HCT116 (cell line): ENCODE measurements at regions not wholly inside any gene's neighbourhood (a gene's known extent, or its start where the extent isn't known, plus 50 kb on each side); places are given as distances from the start of the nearest gene placed in this dataset.

ENCODE experiments used
- ATAC-seq: fragments of 200-7000 bp; cut with Tn5 transposase; 2 replicates; pipeline ENCODE4 v1.9.1; 2020; ENCODE audit warnings: mild to moderate bottlenecking, moderate library complexity
- BruUV-seq: library from RNA; stranded (reverse); fragments of 400-500 nt; replicated peaks from 2 replicates; lab custom pipeline; 2021; lab: Mats Ljungman, UMichigan
- CTCF ChIA-PET: fragments of 300-600 bp; sonication (Branson Sonifier 250); formaldehyde crosslinking; loops from one replicate; lab custom pipeline; 2021; ENCODE audit warnings: antibody characterized with exemption; lab: Charles Lee
- POLR2A ChIA-PET: fragments of 300-600, 350-600 bp; sonication (Branson Sonifier 250); formaldehyde crosslinking; loops from one replicate; lab custom pipeline; 2021; ENCODE audit warnings: antibody characterized with exemption; lab: Charles Lee
- RAD21 ChIA-PET, 2 experiments: fragments of 300-600 bp; sonication (Branson Sonifier 250); formaldehyde crosslinking; loops; one replicate each; lab custom pipeline; 2023; ENCODE audit warnings: low total read pairs in 2 of 2; ENCODE audit not compliant: uncharacterized antibody in 2 of 2, unreplicated experiment in 2 of 2, low non-redundant PET in 1 of 2; lab: Charles Lee
- DNase-seq: peaks from one replicate; pipeline ENCODE4 v3.0.0-alpha.2; 2010; ENCODE audit warnings: low read depth, low spot score
- H2AFZ ChIP-seq: fragments of 200-600 bp; shearing (Covaris generic), sonication (generic); 2 replicates; pipeline ENCODE4 v1.6.1; 2017; ENCODE audit warnings: low read depth, mixed run types, mixed read lengths, antibody characterized with exemption, low read length; ENCODE audit not compliant: poor library complexity, severe bottlenecking
- H3K27ac ChIP-seq: 2 replicates; pipeline ENCODE4 v1.5.1; 2012; ENCODE audit warnings: low read depth, low read length
- H3K27me3 ChIP-seq: fragments of 200-600 bp; sonication (generic); 2 replicates; pipeline ENCODE4 v1.6.1; 2016; ENCODE audit warnings: mixed run types, low read length, mixed read lengths; ENCODE audit not compliant: insufficient read depth
- H3K36me3 ChIP-seq, 2 experiments: fragments of 200-500 bp in 1 of 2; fragments of 200-600 bp in 1 of 2; sonication (Bioruptor generic) in 1 of 2; sonication (generic) in 1 of 2; 2 replicates each; pipeline versions ENCODE4 v1.5.1 to v1.6.1; 2014 to 2016; ENCODE audit warnings: low read length in 2 of 2, inconsistent platforms in 1 of 2, mixed read lengths in 1 of 2, mixed run types in 1 of 2; ENCODE audit not compliant: insufficient read depth in 2 of 2, control insufficient read depth in 1 of 2
- H3K4me1 ChIP-seq, 2 experiments: fragments of 200-600 bp in 1 of 2; sonication (generic) in 1 of 2; 2 replicates each; pipeline versions ENCODE4 v1.5.1 to v1.6.1; 2012 to 2017; ENCODE audit warnings: low read length in 2 of 2, inconsistent platforms in 1 of 2, mild to moderate bottlenecking in 1 of 2, mixed read lengths in 1 of 2, mixed run types in 1 of 2, moderate library complexity in 1 of 2; ENCODE audit not compliant: insufficient read depth in 2 of 2, control insufficient read depth in 1 of 2
- H3K4me2 ChIP-seq: fragments of 200-600 bp; sonication (generic); 2 replicates; pipeline ENCODE4 v1.6.1; 2017; ENCODE audit warnings: mixed run types, low read length, mixed read lengths
- H3K4me3 ChIP-seq, 2 experiments: fragments of 200-600 bp in 1 of 2; sonication (generic) in 1 of 2; replicated peaks in 1 of 2; 2 replicates each; pipeline ENCODE4 v1.5.1; 2011 to 2016; ENCODE audit warnings: low read length in 2 of 2, control low read depth in 1 of 2, low read depth in 1 of 2, mild to moderate bottlenecking in 1 of 2, mixed read lengths in 1 of 2, mixed run types in 1 of 2
- H3K79me2 ChIP-seq: fragments of 200-600 bp; sonication (generic); 2 replicates; pipeline ENCODE4 v1.6.1; 2017; ENCODE audit warnings: mild to moderate bottlenecking, mixed run types, low read length, moderate library complexity, mixed read lengths; ENCODE audit not compliant: insufficient read depth
- H3K9ac ChIP-seq: fragments of 200-600 bp; sonication (generic); 2 replicates; pipeline ENCODE4 v1.6.1; 2016; ENCODE audit warnings: low read length, mixed read lengths
- H3K9me2 ChIP-seq: fragments of 200-600 bp; sonication (generic), shearing (Covaris generic); 2 replicates; pipeline ENCODE4 v1.6.1; 2017; ENCODE audit warnings: mixed run types, mild to moderate bottlenecking, moderate library complexity; ENCODE audit not compliant: insufficient read depth
- H3K9me3 ChIP-seq, 2 experiments: fragments of 200-500 bp in 1 of 2; fragments of 200-600 bp in 1 of 2; sonication (Bioruptor generic) in 1 of 2; sonication (generic) in 1 of 2; 2 replicates each; pipeline ENCODE4 v1.6.1; 2014 to 2017; ENCODE audit warnings: low read length in 2 of 2, mixed read lengths in 2 of 2, inconsistent platforms in 1 of 2, low read depth in 1 of 2, mild to moderate bottlenecking in 1 of 2, mixed run types in 1 of 2, moderate library complexity in 1 of 2; ENCODE audit not compliant: control insufficient read depth in 1 of 2, insufficient read depth in 1 of 2
- H4K20me1 ChIP-seq: fragments of 200-600 bp; sonication (generic), shearing (Covaris generic); 2 replicates; pipeline ENCODE4 v1.6.1; 2017; ENCODE audit warnings: mixed run types, mild to moderate bottlenecking, moderate library complexity; ENCODE audit not compliant: insufficient read depth
- ATF3 ChIP-seq: IDR thresholded peaks from 2 replicates; pipeline ENCODE4 v1.6.1; 2012
- FOSL1 ChIP-seq: IDR thresholded peaks from 2 replicates; pipeline ENCODE4 v1.6.1; 2012; ENCODE audit warnings: low read depth
- JUND ChIP-seq: IDR thresholded peaks from 2 replicates; pipeline ENCODE4 v1.6.1; 2012
- POLR2AphosphoS5 ChIP-seq: IDR thresholded peaks from 2 replicates; pipeline ENCODE4 v1.6.1; 2011; ENCODE audit warnings: mild to moderate bottlenecking, low read depth, low read length, moderate library complexity
- REST ChIP-seq: IDR thresholded peaks from 2 replicates; pipeline ENCODE4 v1.6.1; 2012; ENCODE audit warnings: low read depth
- SIN3A ChIP-seq: IDR thresholded peaks from 2 replicates; pipeline ENCODE4 v1.6.1; 2012; ENCODE audit warnings: low read depth
- SRF ChIP-seq: IDR thresholded peaks from 2 replicates; pipeline ENCODE4 v1.6.1; 2012; ENCODE audit warnings: low read depth
- TCF7L2 ChIP-seq: IDR thresholded peaks from 2 replicates; pipeline ENCODE4 v1.7.0; 2011; ENCODE audit warnings: borderline replicate concordance, inconsistent platforms; ENCODE audit not compliant: insufficient read depth, insufficient read length; ENCODE audit errors: extremely low read depth
- ZNF274 ChIP-seq: fragments of 200-500 bp; sonication (Bioruptor generic); IDR thresholded peaks from 2 replicates; pipeline ENCODE4 v1.6.1; 2014; ENCODE audit warnings: mild to moderate bottlenecking, low read depth, low read length, inconsistent platforms
- intact Hi-C: fragments of 100-400 bp; cut with micrococcal nuclease; formaldehyde crosslinking; loops from 2 replicates; pipeline ENCODE4 v1.10.0; 2022

- Histone ChIP-seq H3K79me2 (no peaks in the 10 kb centered on the region), H2AFZ (no peak overlapping the region), H4K20me1 (no peaks in the 10 kb centered on the region), H3K9ac (no peak overlapping the region), H3K27me3 (no peaks in the 10 kb centered on the region), H3K4me1 (no peaks in the 10 kb centered on the region), H3K4me3 (no peak overlapping the region), H3K9me2 (no peaks in the 10 kb centered on the region), H3K9me3 (no peaks in the 10 kb centered on the region), H3K4me2 (no peak overlapping the region), H3K27ac (no peak overlapping the region), H3K36me3 (no peaks in the 10 kb centered on the region)
- intact Hi-C loops, result no loop called here
- no peak for TF ChIP-seq FOSL1
- TF ChIP-seq TCF7L2, result no peak
- TF ChIP-seq SRF, result no peak
- no peak for TF ChIP-seq REST
- ChIA-PET RAD21 (interaction anchor here in 1 of 2 experiments (0.7 kb wide), 1 partner anchor 50 kb away, joined by 3 read pairs; no protein-coding TSS in a partner anchor), CTCF (no interaction called here), POLR2A (no interaction called here)
- no peak for ATAC-seq
- no TSS peak for BruUV-seq
- DNase-seq, result no peak
Measured at GRCh38 chr1:9440763-9441194, 98.5 kb upstream of the SLC25A33 start.

- intact Hi-C loops, result no loop called here
- Histone ChIP-seq H2AFZ (no peak overlapping the region), H3K4me2 (no peak overlapping the region), H3K4me3 (no peak overlapping the region), H3K27me3 (no peaks in the 10 kb centered on the region), H3K9ac (no peak overlapping the region), H3K36me3 (no peaks in the 10 kb centered on the region), H4K20me1 (no peaks in the 10 kb centered on the region), H3K79me2 (no peaks in the 10 kb centered on the region), H3K27ac (no peak overlapping the region), H3K9me2 (no peaks in the 10 kb centered on the region), H3K9me3 (no peaks in the 10 kb centered on the region), H3K4me1 (no peaks in the 10 kb centered on the region)
- BruUV-seq, result no TSS peak
- TF ChIP-seq ZNF274 (no peak), JUND (no peak), ATF3 (no peak), SIN3A (no peak), POLR2AphosphoS5 (no peak), FOSL1 (no peak)
- DNase-seq (no peak), ATAC-seq (no peak)
- ChIA-PET CTCF (no interaction called here), RAD21 (interaction anchor here in 1 of 2 experiments (0.7 kb wide), 1 partner anchor 49 kb away, joined by 3 read pairs; no protein-coding TSS in a partner anchor), POLR2A (no interaction called here)
Measured at GRCh38 chr1:9441451-9442133, 97.7 kb upstream of the SLC25A33 start.
